ENCODE measurements at regions not wholly inside any gene's neighbourhood (a gene's known extent, or its start where the extent isn't known, plus 50 kb on each side); places are given as distances from the start of the nearest gene placed in this dataset.

DNA sequence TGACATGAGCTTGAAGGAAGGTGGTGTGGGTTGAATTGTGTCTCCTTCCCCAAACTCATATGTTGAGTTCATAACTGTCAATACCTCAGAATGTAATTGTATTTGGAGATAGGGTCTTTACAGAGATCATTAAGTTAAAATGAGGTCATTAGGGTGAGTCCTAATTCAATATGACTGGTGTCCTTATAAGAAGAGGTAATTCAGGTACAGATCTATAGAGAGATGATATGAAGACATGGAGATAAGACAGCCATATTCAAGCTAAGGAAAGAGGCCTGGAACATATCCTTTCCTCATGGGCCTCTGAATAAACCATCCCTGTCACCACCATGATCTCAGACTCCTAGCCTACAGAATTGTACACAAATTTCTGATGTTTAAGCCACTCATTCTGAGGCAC, 514.7 kb upstream of the MGAT4C start:
- no peak for TF ChIP-seq CTCF (optimal IDR thresholded peaks at IDR 0.05 in 1 of 3, IDR thresholded peaks at IDR 0.05 in 1 of 3, conservative IDR thresholded peaks at IDR 0.05 in 1 of 3; ENCODE audit: extremely low read depth in 1 of 3, insufficient read depth in 2 of 3, low read length in 3 of 3)
- no peak for TF ChIP-seq EZH2 (IDR thresholded peaks at IDR 0.05; ENCODE audit: low read length)

Data from keratinocyte (primary cell).